ENCODE measurements at regions not wholly inside any gene's neighbourhood (a gene's known extent, or its start where the extent isn't known, plus 50 kb on each side); places are given as distances from the start of the nearest gene placed in this dataset.
"Not testable (repeated sequence)": the region's sequence is repeated elsewhere in the genome, so short reads cannot be mapped to it uniquely, and the experiment has no call there.

DNA sequence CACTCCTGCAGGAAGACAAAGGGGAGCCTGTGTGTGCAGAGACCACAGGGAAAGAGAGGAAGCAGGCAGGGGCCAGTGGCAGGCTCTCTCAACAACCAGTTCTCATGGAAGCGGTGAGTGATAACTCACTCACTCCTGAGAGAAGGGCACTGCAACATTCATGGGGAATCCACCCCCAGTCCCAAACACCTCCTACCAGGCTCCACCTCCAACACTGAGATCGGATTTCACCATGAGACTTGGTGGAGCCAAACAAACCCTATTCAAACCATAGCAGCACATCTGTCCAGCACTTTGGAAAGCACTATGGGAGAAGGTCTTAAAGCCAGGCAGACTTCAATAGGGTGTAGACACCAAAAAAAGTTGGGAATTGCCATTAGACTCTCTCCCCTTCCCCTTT lies 345.7 kb upstream of the SPRED2 start:
- DNase-seq = no peak

DNA sequence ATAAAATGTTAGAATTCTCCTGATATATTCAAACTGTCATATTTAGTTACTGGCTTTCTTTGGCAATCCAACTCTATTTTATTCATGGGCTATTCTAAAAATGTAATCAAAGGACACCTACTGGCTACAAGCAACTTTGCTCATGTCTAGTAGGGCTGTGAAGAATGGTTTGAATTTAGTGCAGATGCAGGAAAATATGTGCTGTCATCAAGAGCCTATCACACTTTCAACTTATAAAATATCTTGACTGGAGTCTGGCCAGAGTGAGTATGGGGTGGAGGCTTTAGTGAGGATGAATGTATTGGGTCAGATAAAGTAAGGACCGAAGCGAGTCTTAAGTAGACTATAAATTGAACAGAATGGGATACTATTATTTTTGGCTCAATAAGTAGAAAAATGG lies 343.4 kb upstream of the SPRED2 start:
- no peak for DNase-seq

DNA sequence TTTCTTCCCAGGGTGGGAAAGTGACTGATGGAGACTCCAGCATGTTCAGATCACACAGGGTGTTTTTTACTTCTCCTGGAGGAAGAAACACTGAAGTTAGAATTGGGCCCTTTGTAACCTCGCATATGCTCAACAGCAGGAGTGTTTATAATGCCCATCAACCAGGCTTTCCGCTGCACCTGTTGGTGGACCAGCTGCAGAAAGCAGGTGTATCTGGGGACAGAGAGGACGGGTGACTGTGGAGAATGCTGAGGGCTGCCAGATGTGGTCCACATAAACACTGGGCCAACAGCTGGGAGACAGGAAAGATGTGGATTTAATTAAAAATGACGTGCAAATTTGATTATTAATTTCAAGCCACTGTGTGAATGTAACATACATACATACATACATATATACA lies 335.5 kb upstream of the SPRED2 start:
- DNase-seq = no peak

DNA sequence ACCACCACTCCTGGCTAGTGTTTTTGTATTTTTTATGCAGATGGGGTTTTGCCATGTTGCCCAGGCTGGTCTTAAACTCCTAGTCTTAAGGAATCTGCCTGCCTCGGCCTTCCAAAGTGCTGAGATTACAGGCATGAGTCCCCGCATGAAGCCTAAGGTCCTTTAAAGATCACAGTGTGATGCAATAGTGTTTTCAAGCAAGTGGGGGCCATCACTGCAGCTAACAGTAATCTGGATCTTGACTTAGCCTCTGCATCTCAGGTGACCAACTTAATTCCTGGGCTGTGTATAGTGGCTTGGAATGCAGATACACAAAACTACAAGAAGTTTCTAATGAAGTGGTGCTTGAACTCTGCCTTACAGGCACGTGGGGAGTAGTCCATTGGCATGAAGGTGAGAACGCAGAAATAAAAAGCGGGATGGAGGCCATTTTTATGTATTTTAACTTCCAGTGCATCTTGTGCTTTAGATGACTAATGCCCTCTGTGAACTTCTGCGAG lies 334.4 kb upstream of the SPRED2 start:
- DNase-seq = no peak

DNA sequence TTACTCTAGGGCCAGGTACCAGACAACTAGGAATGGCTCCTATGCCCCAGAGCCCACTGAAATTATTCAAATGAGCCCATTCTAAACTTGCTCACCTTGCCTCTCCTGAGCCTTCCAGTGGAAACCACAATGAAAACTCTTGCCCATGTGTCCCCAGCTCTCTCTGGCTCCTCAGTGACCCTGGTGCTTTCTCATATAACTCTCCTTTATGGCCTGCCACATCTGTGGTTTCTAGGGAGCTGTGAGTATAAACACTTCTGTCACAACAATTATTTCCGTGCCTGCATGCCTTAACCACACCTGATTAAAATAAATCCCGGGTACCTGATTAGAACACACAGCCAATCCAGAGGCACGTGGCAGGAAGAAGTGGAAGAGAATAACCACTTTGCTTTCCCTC lies 333.0 kb upstream of the SPRED2 start:
- no peak for DNase-seq

DNA sequence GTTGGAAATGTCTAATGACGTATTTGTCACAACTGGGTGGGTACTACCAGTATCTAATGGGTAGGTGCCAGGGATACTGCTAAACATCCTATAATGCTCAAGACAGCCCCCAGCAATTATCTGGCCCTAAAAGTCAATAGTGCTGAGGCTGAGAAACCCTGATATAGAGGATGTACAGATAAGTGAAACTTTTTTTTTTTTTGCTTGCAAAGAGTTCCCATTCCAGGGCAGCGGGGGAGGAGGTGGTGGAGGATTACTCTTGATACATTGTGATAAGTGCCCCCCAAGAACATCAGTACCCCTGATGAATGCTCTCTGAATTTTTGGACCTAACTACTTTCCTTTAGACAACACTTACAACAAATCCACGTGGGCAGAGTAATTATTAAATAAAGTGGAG lies 329.7 kb upstream of the SPRED2 start:
- DNase-seq = no peak

DNA sequence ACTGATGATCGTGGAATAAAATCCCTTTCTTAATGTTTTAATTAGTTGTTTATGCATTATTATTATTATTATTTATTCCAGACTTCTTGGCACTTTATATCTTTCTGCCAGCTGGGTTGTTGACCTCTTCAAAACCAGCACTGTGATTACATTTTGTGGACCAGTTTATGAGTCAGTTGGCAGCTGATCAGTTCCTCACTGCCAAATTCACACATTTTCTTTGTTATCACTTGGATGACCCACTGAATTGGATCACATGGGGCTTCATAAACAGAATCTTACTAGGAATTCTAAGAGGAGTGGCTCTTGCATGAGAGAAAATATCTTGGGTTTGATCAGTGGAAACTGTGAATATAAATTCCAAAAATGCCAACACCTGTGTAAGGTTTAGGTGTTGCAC lies 321.8 kb upstream of the SPRED2 start:
- DNase-seq = no peak

DNA sequence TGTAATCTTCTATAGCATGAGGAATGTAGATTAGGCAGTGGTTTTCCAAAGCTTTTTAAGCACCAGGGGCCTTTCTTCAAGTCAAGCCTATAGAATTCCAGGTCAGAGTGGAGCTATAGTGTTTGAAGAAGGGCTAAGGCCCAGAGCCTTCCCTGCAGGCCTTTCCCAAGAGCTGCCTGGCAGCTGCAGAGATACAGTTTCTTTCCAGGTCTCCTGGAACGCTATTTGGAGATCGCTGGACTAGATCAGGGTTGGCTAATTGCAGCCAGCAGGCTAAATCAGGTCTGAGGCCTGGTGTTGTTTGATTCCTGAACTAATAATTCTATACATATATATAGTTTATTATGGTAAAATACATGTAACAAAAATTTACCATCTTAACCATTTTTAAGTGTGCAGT lies 319.0 kb upstream of the SPRED2 start:
- no peak for DNase-seq

DNA sequence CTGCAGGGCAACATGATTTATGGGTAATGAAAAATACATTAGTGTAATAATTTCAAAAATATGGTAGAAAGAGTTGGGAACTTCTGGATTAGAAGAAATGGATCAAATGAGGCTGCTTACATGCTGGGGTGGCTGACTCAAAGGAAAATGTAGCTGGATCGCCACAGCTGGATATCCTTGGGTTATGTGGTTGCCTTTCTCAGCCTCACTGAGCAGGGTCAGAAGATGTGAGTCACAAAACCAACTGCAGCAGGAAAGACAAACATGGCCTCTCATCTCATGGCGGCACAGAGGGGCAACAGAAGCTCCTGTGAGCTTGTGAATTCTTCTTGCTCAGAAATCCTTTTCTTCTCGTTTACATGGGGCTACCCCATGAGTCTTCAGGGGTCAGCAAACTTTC lies 317.1 kb upstream of the SPRED2 start:
- DNase-seq = no peak

DNA sequence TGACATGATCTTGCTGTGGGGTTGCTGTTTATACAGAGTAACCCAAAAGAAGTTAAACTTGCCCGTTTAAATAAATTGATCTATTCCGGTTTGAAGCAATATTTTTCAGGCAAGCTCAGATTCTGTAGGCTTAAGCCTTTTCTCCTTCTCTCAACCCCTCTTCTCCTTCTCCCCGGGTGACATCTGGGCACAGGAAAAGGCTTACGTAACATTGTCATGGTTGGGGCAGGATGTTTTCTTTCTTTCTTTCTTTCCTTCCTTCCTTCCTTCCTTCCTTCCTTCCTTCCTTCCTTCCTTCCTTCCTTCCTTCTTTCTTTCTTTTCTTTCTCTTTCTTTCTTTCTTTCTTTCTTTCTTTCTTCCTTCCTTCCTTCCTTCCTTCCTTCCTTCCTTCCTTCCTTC lies 315.5 kb upstream of the SPRED2 start:
- DNase-seq = not testable (repeated sequence)

DNA sequence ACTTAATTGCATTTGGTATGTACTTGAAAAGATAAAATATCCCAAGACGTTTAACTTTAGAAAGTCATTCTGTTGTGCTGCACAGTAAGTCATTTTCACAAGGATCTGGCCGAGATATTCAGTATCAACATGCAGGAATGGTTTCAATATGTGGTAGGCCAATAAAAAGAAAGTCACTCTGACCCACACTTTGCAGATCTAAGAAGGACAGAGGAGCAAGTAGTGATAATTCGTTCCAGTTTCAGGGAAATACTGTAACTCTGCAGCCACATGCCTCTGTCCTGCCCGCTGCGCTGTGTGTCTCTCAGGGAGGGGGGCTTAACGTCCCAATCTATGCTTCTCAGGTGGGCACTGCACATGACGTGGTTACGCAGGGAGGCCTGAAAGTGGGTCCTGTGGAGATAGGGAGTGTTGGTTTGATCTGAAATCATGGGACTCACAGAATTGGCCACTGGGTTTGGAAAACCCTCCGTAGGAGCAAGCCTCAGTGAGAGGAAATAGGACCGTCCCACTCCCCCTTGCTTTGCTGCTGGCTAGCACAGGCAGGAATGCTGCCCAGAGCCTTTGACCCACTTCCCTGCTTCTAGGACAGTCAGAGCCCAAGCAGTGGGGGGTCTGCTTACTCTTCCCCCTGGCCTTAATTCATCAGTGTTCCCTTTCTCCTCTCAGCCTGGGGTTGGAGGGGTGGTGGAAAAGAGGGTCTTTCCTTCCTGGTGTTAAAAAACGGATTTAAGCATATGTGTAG lies 314.7 kb upstream of the SPRED2 start:
- no peak for DNase-seq

DNA sequence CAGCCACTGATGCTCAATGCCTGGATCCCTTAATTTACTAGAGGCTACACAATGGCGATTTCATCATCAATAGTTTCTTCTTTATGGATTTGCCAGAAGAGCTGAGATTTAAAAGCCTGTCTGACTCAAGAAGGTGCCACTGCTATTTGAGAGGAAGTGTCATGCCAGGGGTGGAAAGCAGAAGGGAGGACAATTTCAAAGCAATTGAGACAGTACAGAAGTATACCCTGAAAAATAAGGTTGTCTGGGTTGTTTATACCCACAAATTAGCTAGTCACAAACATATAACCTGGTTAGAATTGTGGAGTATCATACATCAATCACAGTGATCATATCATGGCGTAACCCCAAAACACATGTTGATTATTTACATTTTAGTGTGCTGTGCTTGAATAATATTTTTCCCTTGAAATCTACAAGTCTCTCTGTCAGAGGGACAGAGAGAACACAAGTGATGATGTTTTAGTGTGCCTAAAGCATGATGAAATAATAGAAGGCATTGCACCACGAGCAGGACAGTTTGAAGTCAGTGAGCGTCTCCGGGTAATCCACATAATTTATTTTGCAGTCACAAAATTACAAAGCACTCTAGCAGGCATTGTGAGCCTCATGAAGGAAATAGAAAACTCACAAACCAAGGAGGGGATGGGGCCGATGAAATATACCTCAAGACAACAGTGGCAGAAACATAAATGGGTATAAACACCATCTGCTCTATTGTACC lies 312.2 kb upstream of the SPRED2 start:
- DNase-seq = no peak

DNA sequence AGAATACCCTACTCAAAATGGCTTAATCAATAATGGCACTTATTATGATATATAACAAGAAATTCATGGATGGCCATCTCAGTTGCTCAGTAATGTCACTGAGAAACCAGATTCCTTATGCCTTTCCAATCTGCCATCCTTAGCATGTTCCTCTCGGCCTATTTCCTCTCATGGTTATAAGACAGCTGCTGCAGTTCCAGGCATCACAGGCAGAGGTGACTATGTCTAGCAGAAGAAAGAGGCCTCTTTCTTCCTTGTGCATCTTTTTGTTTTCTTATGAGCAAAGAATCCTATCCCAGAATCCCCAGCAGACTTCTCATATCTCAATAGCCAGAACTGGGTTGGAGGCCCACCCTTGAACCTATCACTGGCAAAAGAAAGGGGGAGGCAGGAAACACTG lies 310.6 kb upstream of the SPRED2 start:
- DNase-seq = no peak

DNA sequence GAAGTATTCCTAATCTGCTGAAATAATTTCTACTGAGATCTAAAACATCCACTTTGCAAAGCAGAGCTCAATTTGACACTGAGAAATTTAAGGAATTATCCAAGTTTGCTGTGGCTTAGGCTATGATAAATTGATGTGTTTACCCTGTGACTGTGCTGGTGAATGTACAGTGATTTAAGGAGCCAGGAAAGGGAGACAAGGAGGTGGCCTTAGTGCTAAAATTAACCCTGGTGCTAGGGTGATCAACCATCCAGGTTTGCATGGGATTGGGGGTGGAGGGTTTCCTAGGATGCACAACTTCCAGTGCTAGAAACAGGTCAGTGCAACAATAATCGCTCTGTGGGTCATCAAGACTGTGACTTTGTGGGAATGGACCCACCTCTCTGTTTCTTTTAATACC lies 307.5 kb upstream of the SPRED2 start:
- no peak for DNase-seq

DNA sequence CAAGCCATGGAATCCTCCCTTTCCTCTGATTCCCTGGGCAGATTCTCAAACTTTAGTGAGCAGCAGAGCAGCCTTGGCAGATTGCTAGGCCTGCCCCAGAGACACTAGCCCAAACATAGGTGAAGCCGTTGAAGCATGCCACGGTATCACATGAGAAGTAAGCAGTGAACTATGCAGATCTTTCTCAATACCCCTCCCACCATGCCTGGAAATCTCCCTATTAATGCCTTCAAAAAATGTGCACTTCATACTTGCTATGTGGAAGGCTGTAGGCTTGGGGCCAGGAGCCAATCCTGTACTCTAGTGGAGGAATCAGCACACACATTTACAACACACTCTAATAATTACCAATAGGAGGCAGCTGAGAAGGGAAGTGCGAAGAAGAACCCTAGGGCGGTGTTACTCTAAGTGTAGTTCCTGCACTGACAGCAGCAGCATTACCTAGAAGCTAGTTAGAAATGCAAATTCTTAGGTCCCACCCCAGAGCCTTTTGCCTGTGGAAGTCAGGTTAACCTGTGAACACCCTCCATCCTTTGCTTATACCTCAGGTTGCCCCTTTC lies 305.1 kb upstream of the SPRED2 start:
- DNase-seq = no peak

DNA sequence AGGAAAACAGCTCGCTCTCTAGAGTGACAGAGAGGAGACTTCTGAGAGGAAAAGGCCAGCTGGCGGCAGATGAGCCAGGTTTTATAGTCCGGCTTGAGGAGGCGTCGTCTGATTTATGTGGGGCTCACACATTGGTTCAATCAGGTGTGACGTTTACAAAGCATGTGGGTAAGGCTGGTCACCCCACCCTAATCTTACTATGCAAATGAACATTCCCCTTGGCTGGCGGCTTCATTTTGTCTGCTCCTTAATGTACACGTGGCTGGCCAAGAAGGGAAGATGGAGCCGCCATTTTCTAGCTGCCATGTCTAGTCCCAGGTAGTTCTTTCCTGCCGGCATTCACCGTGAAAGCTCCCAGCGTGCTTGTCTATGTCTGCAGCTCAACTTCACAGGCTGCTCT lies 299.1 kb upstream of the SPRED2 start:
- DNase-seq = no peak

DNA sequence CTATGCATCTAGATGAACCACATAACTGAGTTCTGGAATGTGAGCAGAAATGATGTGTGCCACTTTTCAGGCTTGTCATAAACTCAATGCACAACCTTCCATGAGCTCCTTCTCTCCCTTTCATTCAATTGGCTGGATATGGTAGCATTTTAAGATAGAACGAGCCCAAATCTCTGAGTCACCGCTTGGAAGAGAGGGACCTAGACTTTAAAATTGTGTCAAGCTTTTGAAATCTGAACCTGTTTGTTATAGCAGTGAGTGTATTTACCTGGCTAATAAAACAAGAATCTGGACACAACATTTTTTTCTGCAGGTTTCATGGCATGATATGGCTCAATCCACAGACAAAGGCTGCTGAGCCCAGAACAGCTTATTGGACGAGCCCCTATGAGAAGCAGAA lies 297.8 kb upstream of the SPRED2 start:
- no peak for DNase-seq

DNA sequence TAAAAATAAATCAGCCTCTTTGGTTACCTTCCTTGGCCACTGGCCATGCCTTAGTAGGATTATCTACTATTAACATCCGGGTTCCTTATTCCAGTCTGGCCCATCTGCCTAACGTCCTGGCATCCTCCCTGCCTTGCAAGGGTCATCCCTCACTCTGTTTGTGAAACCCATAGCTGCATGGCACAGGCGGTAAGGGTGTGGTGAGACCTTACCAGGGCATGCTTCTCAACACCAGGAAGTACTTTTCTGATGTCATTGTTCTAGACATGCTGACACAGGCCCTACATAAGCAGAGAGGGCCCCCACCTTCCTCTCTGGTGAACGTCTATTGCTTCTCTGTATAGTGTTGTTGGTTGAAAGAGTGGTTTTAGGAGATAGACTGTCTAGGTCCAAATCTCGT lies 296.8 kb upstream of the SPRED2 start:
- DNase-seq = no peak

DNA sequence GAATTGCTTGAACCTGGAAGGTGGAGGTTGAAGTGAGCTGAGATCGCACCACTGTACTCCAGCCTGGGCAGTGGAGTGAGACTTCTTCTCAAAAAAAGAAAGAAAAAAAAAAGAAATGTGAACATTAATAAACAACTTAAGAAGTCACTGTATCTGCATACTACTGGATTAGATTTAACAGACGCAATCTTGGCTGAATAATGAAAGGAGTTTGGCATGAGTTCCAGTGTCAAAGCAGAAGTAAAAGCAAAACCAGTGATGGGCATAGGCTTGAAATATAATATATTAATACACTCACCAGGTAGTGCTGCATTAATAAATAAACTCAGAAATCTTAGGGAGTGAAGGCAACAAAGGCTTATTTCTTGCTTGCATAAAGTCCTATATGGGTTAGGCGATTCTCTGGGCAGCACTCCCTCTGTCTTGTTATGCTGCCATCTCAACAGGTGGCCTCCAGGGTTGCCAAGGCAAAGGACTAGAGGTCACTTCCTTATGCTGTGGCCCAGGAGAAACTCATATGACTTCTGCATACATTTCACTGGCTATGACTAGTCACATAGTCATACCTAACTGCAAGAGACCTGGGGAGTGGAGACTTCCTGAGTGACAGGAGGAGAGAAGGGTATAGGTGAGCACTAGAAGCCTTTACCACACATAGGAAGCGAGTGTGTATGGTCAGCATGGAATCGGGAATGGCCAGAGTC lies 296.2 kb upstream of the SPRED2 start:
- DNase-seq = no peak

DNA sequence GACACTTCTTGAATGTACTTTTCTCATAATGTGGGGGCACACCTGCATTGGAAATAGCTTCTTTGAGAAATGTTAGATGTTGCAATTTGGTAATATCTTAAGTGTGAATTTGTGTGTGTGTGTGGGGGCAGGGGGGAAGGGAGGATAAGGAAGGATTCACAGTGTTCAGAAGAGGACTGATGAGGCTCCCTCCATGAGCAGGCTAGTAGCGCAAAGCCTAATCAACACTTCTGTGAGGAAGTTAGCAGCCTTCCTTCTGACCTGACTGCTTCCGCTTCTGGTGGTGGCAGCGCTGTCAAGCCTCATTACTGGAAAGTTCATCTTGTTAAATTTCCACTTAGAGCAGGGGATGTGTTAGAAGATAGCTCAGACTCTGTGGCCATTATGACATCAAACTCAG lies 295.4 kb upstream of the SPRED2 start:
- no peak for DNase-seq

DNA sequence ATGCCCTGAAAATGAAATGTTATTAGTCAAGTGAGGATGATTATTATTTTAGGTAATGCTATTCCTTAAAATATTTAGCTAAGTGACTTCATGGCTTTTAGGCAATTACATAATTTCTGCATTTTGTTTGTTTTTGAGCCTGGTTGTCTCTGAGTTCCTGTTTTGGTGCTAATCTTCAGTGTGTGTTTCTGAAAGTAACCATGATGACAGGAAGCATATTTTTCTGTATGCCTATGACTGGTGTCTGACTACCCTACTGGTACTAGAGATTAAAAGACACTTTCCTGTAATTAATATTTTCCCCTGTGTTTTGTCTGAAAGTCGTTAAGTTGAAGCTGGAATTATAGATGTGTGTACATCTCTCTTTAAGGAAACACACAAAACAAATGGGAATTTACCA lies 295.0 kb upstream of the SPRED2 start:
- DNase-seq = no peak

DNA sequence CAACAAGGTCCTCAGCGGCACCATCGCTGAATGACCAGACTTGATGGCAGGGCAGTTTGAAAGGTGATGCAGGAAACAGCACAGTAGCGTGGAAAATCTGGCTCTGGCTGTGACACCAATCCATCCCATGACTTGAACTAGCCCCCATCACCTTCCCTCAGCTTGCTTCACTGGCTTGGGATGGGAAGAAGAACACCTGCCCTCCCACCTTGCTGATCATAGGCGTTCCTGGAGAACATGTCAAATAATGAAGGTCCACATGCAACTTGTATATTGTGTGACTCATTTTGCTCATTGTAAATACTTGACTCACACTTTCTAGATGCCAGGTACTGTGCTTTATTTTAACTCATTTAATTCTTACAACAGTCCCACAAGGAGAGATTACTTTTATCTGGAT lies 292.4 kb upstream of the SPRED2 start:
- DNase-seq = no peak

DNA sequence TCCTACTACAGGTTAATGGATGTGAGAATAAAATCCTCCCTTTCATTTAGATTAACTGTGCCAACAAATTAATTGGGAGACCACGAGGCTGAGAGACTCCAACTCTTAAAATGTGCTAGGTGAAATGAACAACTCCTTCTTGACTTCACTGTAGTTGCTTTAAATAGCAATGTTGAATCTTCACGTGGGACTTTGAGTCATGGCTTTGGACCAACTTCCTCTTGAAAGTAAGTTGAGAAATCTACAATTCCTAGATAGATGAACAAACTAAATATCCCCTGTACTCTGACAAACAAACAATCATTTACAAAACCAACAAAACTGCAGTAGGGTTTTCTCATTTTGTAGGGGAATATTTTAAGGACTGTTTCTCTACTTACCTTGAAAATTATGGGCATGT lies 291.9 kb upstream of the SPRED2 start:
- DNase-seq = no peak

All from femur (tissue), 1 donor.